Stimulated activated naive CD8-positive, alpha-beta T cell treated with anti-CD3 and anti-CD28 coated beads, Interleukin-15, amount 100 ng/mL, for 72 hours (primary cell): ENCODE measurements at regions not wholly inside any gene's neighbourhood (a gene's known extent, or its start where the extent isn't known, plus 50 kb on each side); places are given as distances from the start of the nearest gene placed in this dataset.
"Not testable (repeated sequence)": the region's sequence is repeated elsewhere in the genome, so short reads cannot be mapped to it uniquely, and the experiment has no call there.

Source experiments
- ATAC-seq: fragments of 150-1000 bp; cut with Tn5 transposase; 2 replicates; pipeline ENCODE4 v1.10.0; 2021; ENCODE audit warnings: mild to moderate bottlenecking, moderate library complexity
- DNase-seq, 2 donors: peaks; one replicate each; pipeline ENCODE4 v3.0.0; 2021 to 2022
- H3K27ac Mint-ChIP-seq, 2 donors: one replicate each; pipeline ENCODE4 v1.8.0; 2022; ENCODE audit warnings: mild to moderate bottlenecking in 2 of 2, mixed read lengths in 2 of 2, moderate library complexity in 2 of 2
- H3K27me3 Mint-ChIP-seq: one replicate; pipeline ENCODE4 v1.8.0; 2022; ENCODE audit warnings: mixed read lengths
- H3K4me1 Mint-ChIP-seq: one replicate; pipeline ENCODE4 v1.8.0; 2022; ENCODE audit warnings: mild to moderate bottlenecking, mixed read lengths
- H3K4me3 Mint-ChIP-seq, 2 donors: one replicate each; pipeline ENCODE4 v1.8.0; 2022; ENCODE audit warnings: mild to moderate bottlenecking in 2 of 2, mixed read lengths in 2 of 2, moderate library complexity in 1 of 2
- H3K9me3 Mint-ChIP-seq, 2 donors: one replicate each; pipeline ENCODE4 v1.8.0; 2022; ENCODE audit warnings: mixed read lengths in 2 of 2

GRCh38 chr1:188841111-188841696 lies 1636.5 kb downstream of the BRINP3 start:
- ATAC-seq, H3K4me1 Mint-ChIP-seq, H3K27ac Mint-ChIP-seq, H3K27me3 Mint-ChIP-seq, H3K4me3 Mint-ChIP-seq, H3K9me3 Mint-ChIP-seq, DNase-seq: not testable (repeated sequence)

- Mint-ChIP-seq H3K27me3 (no peaks in the 10 kb centered on the region), H3K27ac (no peak overlapping the region), H3K4me1 (no peaks in the 10 kb centered on the region), H3K4me3 (no peak overlapping the region), H3K9me3 (peaks cover 0 to 6% of the 10 kb centered on the region in 2 donors)
- no peak for DNase-seq
- ATAC-seq = no peak
Measured at GRCh38 chr1:188846468-188846867, 1631.2 kb downstream of the BRINP3 start.

GRCh38 chr1:188857526-188858087 lies 1620.1 kb downstream of the BRINP3 start:
- H3K4me3 Mint-ChIP-seq = no peak overlapping the region
- DNase-seq (no peak), ATAC-seq (no peak)
- H3K4me1 Mint-ChIP-seq = no peaks in the 10 kb centered on the region
- H3K9me3 Mint-ChIP-seq = peaks cover 13 to 20% of the 10 kb centered on the region in 2 donors
- H3K27me3 Mint-ChIP-seq = no peaks in the 10 kb centered on the region
- no peak overlapping the region for H3K27ac Mint-ChIP-seq

- Mint-ChIP-seq H3K27me3 (no peaks in the 10 kb centered on the region), H3K4me3 (no peak overlapping the region), H3K27ac (no peak overlapping the region), H3K9me3 (peaks cover 7 to 14% of the 10 kb centered on the region in 2 donors), H3K4me1 (no peaks in the 10 kb centered on the region)
- DNase-seq = no peak
- ATAC-seq = no peak
Measured at GRCh38 chr1:188867614-188868013, 1610.0 kb downstream of the BRINP3 start.

GRCh38 chr1:188871164-188871563 lies 1606.5 kb downstream of the BRINP3 start:
- Mint-ChIP-seq H3K4me1 (no peaks in the 10 kb centered on the region), H3K27ac (no peak overlapping the region), H3K4me3 (no peak overlapping the region), H3K9me3 (peaks cover 0 to 5% of the 10 kb centered on the region in 2 donors), H3K27me3 (no peaks in the 10 kb centered on the region)
- ATAC-seq (no peak), DNase-seq (no peak)

GRCh38 chr1:188872376-188872775 lies 1605.3 kb downstream of the BRINP3 start:
- ATAC-seq = no peak
- Mint-ChIP-seq H3K4me3 (no peak overlapping the region), H3K27me3 (no peaks in the 10 kb centered on the region), H3K27ac (no peak overlapping the region), H3K4me1 (no peaks in the 10 kb centered on the region), H3K9me3 (peaks cover 4 to 5% of the 10 kb centered on the region in 2 donors)
- no peak for DNase-seq

- Mint-ChIP-seq H3K27ac (no peak overlapping the region), H3K4me1 (no peaks in the 10 kb centered on the region), H3K9me3 (peaks cover 0 to 17% of the 10 kb centered on the region in 2 donors), H3K4me3 (no peak overlapping the region), H3K27me3 (no peaks in the 10 kb centered on the region)
- ATAC-seq = no peak
- DNase-seq = no peak
Measured at GRCh38 chr1:188877668-188878067, 1600.0 kb downstream of the BRINP3 start.

- no peak overlapping the region for H3K27ac Mint-ChIP-seq
- H3K4me1 Mint-ChIP-seq = no peaks in the 10 kb centered on the region
- no peaks in the 10 kb centered on the region for H3K27me3 Mint-ChIP-seq
- H3K4me3 Mint-ChIP-seq = no peak overlapping the region
- ATAC-seq = no peak
- no peak for DNase-seq
- peaks cover 4 to 11% of the 10 kb centered on the region in 2 donors for H3K9me3 Mint-ChIP-seq
Measured at GRCh38 chr1:188888386-188888785, 1589.3 kb downstream of the BRINP3 start.

- H3K9me3 Mint-ChIP-seq = peaks cover 4 to 10% of the 10 kb centered on the region in 2 donors
- no peak overlapping the region for H3K4me3 Mint-ChIP-seq
- DNase-seq (no peak), ATAC-seq (no peak)
- no peaks in the 10 kb centered on the region for H3K27me3 Mint-ChIP-seq
- no peaks in the 10 kb centered on the region for H3K4me1 Mint-ChIP-seq
- no peak overlapping the region for H3K27ac Mint-ChIP-seq
Measured at GRCh38 chr1:188889166-188889565, 1588.5 kb downstream of the BRINP3 start.

GRCh38 chr1:188891958-188892357 lies 1585.7 kb downstream of the BRINP3 start:
- peaks cover 4 to 14% of the 10 kb centered on the region in 2 donors for H3K9me3 Mint-ChIP-seq
- no peak overlapping the region for H3K27ac Mint-ChIP-seq
- H3K4me3 Mint-ChIP-seq = no peak overlapping the region
- H3K4me1 Mint-ChIP-seq = no peaks in the 10 kb centered on the region
- H3K27me3 Mint-ChIP-seq = no peaks in the 10 kb centered on the region
- no peak for ATAC-seq
- DNase-seq = no peak

GRCh38 chr1:188895611-188896010 lies 1582.1 kb downstream of the BRINP3 start:
- no peak overlapping the region for H3K4me3 Mint-ChIP-seq
- H3K27ac Mint-ChIP-seq = no peak overlapping the region
- peaks cover 0 to 10% of the 10 kb centered on the region in 2 donors for H3K9me3 Mint-ChIP-seq
- DNase-seq = no peak
- ATAC-seq = no peak
- no peaks in the 10 kb centered on the region for H3K27me3 Mint-ChIP-seq
- no peaks in the 10 kb centered on the region for H3K4me1 Mint-ChIP-seq

GRCh38 chr1:188903241-188903640 lies 1574.4 kb downstream of the BRINP3 start:
- no peaks in the 10 kb centered on the region for H3K27me3 Mint-ChIP-seq
- H3K9me3 Mint-ChIP-seq = peaks cover 0 to 5% of the 10 kb centered on the region in 2 donors
- H3K4me3 Mint-ChIP-seq = no peak overlapping the region
- ATAC-seq (no peak), DNase-seq (no peak)
- H3K27ac Mint-ChIP-seq = no peak overlapping the region
- no peaks in the 10 kb centered on the region for H3K4me1 Mint-ChIP-seq

GRCh38 chr1:188904201-188904600 lies 1573.5 kb downstream of the BRINP3 start:
- Mint-ChIP-seq H3K27me3 (no peaks in the 10 kb centered on the region), H3K9me3 (peaks cover 0 to 5% of the 10 kb centered on the region in 2 donors), H3K4me3 (no peak overlapping the region), H3K4me1 (no peaks in the 10 kb centered on the region), H3K27ac (no peak overlapping the region)
- no peak for DNase-seq
- no peak for ATAC-seq

- Mint-ChIP-seq H3K4me3 (no peak overlapping the region), H3K4me1 (no peaks in the 10 kb centered on the region), H3K27me3 (no peaks in the 10 kb centered on the region), H3K27ac (no peak overlapping the region), H3K9me3 (peaks cover 4 to 5% of the 10 kb centered on the region in 2 donors)
- ATAC-seq (no peak), DNase-seq (no peak)
Measured at GRCh38 chr1:188906921-188907641, 1570.6 kb downstream of the BRINP3 start.

GRCh38 chr1:188930382-188930781 lies 1547.3 kb downstream of the BRINP3 start:
- ATAC-seq = no peak
- no peaks in the 10 kb centered on the region for H3K4me1 Mint-ChIP-seq
- no peak for DNase-seq
- no peaks in the 10 kb centered on the region for H3K27me3 Mint-ChIP-seq
- no peak overlapping the region for H3K27ac Mint-ChIP-seq
- no peak overlapping the region for H3K4me3 Mint-ChIP-seq
- H3K9me3 Mint-ChIP-seq = peaks cover 8 to 13% of the 10 kb centered on the region in 2 donors

- DNase-seq (no peak), ATAC-seq (no peak)
- Mint-ChIP-seq H3K27ac (no peak overlapping the region), H3K4me3 (no peak overlapping the region), H3K27me3 (no peaks in the 10 kb centered on the region), H3K4me1 (no peaks in the 10 kb centered on the region), H3K9me3 (peaks cover 8 to 13% of the 10 kb centered on the region in 2 donors)
Measured at GRCh38 chr1:188931506-188931905, 1546.2 kb downstream of the BRINP3 start.
